SK-N-MC (cell line): ENCODE measurements at regions not wholly inside any gene's neighbourhood (a gene's known extent, or its start where the extent isn't known, plus 50 kb on each side); places are given as distances from the start of the nearest gene placed in this dataset.
"Not testable (repeated sequence)": the region's sequence is repeated elsewhere in the genome, so short reads cannot be mapped to it uniquely, and the experiment has no call there.

Experiments used
- DNase-seq: peaks from one replicate; pipeline ENCODE4 v3.0.0-alpha.2; 2011; ENCODE audit warnings: low read depth, low spot score
- H3K27ac ChIP-seq: fragments of 200-600 bp; sonication (generic); 2 replicates; pipeline ENCODE4 v1.5.1; 2016; ENCODE audit warnings: mixed run types
- H3K36me3 ChIP-seq: fragments of 200-600 bp; sonication (generic); 2 replicates; pipeline ENCODE4 v1.6.1; 2017; ENCODE audit warnings: antibody characterized with exemption, low read length, mixed read lengths; ENCODE audit not compliant: insufficient read depth
- H3K4me3 ChIP-seq: fragments of 200-600 bp; sonication (generic); 2 replicates; pipeline ENCODE4 v1.5.1; 2016
- H3K9ac ChIP-seq: fragments of 200-600 bp; sonication (generic); 2 replicates; pipeline ENCODE4 v1.8.0; 2017; ENCODE audit warnings: mixed run types, mixed read lengths; ENCODE audit not compliant: insufficient read length
- H3K9me3 ChIP-seq: fragments of 200-600 bp; sonication (generic); 2 replicates; pipeline ENCODE4 v1.6.1; 2017; ENCODE audit warnings: low read depth, mild to moderate bottlenecking, antibody characterized with exemption, low read length, moderate library complexity, mixed read lengths
- EZH2 ChIP-seq: fragments of 200-600 bp; sonication (generic); IDR thresholded peaks from one replicate; pipeline ENCODE4 v1.6.1; 2017; ENCODE audit warnings: antibody characterized with exemption
- FOXP2 ChIP-seq: optimal IDR thresholded peaks from 2 replicates; pipeline ENCODE3; 2011; ENCODE audit warnings: mild to moderate bottlenecking, moderate library complexity; ENCODE audit not compliant: insufficient read depth; ENCODE audit errors: extremely low read length, control extremely low read depth
- POLR2AphosphoS5 ChIP-seq: IDR thresholded peaks from 2 replicates; pipeline ENCODE4 v1.6.1; 2012; ENCODE audit warnings: mild to moderate bottlenecking, low read depth, low read length, borderline replicate concordance

DNA sequence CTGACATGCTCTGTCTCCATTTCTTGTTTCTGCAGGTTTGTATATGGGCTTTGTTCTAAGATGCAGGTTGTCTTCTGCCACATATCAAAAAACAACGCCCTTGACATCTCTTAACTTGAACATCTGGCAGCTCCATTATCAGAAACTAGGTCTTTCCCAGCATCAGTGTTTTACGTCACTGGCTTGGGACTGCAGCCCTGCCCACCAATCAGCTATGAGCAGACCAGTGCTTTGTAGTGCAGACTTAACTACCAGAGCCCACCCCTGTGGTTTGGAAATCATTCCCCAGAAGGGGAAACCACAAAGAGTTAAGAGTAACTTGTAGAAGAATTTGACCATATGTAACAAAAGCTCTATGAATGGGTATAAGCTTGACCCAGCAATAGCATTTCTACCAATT, 132.4 kb downstream of the SEPTIN14 start:
- no peak for DNase-seq
- H3K4me3 ChIP-seq: no peak overlapping the region
- TF ChIP-seq FOXP2 (no peak), EZH2 (no peak), POLR2AphosphoS5 (no peak)

DNA sequence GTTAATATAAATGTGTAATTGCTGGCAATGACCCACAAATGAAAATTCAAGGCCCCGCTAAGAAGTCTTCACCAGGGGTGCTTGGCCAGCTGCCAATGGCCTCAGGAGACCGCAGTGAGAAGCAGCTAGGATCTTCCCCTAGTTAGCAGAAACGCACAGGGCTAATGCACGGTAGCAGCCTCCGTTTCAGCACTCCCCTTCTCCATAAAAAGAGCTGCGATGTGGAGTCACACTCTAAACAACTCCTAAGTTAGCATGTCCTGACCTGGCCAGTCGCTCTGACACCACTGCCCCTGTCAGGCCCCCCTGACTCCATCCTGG, 139.0 kb downstream of the SEPTIN14 start:
- Histone ChIP-seq H3K9me3 (no peaks in the 10 kb centered on the region), H3K4me3 (peak overlapping the region; percentile 61), H3K36me3 (no peaks in the 10 kb centered on the region), H3K27ac (peak overlapping the region; percentile 92; the same call in 1 of the 2 replicates), H3K9ac (no peak overlapping the region)
- DNase-seq: peak; percentile 34
- TF ChIP-seq POLR2AphosphoS5 (peak; percentile 46; the same call in 1 of the 2 replicates), EZH2 (no peak), FOXP2 (no peak)

More for the DNA sequence above, 132.4 kb downstream of the SEPTIN14 start:
- Histone ChIP-seq H3K9ac (no peak overlapping the region), H3K27ac (no peak overlapping the region), H3K9me3 (no peaks in the 10 kb centered on the region), H3K36me3 (no peaks in the 10 kb centered on the region)

DNA sequence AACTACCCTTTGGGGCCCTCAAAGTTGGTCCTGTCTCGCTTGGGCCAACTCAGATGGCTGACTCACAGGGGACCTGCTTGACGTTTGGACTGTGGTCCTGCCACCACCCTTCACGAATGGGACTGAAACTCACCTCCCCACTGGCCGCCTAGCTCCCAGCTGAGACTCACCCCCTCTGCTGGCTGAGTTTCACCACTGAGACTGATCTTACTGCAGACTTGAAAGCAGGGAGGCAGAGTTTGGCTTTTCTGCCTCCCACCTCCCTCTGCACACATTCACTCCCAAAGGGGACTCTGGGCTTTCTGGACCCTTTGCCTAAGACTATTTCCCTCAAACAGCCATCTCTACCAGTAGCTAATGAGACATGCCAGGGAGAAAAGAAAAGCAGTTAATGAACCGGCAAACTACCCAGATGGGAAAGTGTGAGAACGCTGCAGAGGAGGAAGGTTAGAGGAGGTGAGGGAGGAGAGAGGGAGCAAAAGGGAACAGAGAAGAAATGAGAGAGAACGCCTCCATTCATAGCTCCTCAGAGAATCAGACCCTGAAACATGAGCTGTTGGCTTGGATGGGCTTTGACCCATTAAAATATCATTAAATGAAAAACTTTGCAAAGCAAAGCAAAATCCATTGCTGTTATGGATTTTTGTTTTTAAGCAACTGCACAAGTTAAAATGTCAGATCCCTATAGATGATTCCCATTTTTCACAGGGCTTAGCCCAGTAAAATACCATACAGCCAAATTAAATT, 139.5 kb downstream of the SEPTIN14 start:
- not testable (repeated sequence) for H3K9me3 ChIP-seq

DNA sequence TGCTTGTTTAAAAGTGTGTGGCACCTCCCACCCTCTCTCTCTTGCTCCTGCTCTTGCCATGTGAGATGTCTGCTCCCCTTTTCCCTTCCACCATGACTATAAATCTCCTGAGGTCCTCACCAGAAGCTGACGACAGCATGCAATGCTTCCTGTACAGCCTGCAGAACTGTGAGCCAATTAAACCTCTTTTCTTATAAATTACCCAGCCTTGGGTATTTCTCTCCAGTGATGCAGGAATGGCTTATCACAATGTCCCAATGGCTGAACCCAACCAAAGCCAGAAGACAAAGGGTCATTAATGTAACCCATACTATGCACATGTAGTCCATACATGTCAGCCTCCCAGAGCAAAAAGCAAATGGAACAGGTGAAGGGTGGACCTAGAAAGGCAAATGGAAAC, 141.5 kb downstream of the SEPTIN14 start:
- H3K4me3 ChIP-seq, H3K9me3 ChIP-seq, DNase-seq, H3K9ac ChIP-seq, H3K36me3 ChIP-seq, H3K27ac ChIP-seq: not testable (repeated sequence)

More for the DNA sequence above, 139.5 kb downstream of the SEPTIN14 start:
- not testable (repeated sequence) for DNase-seq, H3K36me3 ChIP-seq, H3K9ac ChIP-seq
- Histone ChIP-seq H3K27ac (peak overlapping the region; percentile 92), H3K4me3 (peak overlapping the region; percentile 61)

- not testable (repeated sequence) for H3K9me3 ChIP-seq, DNase-seq, H3K9ac ChIP-seq, H3K4me3 ChIP-seq, H3K36me3 ChIP-seq, H3K27ac ChIP-seq
These were observed 143.1 kb upstream of the VOPP1 start for GRCh38 chr7:55715247-55715867.

GRCh38 chr7:55714370-55714769, 142.1 kb upstream of the VOPP1 start:
- not testable (repeated sequence) for DNase-seq, H3K4me3 ChIP-seq, H3K9ac ChIP-seq, H3K27ac ChIP-seq, H3K9me3 ChIP-seq, H3K36me3 ChIP-seq

DNA sequence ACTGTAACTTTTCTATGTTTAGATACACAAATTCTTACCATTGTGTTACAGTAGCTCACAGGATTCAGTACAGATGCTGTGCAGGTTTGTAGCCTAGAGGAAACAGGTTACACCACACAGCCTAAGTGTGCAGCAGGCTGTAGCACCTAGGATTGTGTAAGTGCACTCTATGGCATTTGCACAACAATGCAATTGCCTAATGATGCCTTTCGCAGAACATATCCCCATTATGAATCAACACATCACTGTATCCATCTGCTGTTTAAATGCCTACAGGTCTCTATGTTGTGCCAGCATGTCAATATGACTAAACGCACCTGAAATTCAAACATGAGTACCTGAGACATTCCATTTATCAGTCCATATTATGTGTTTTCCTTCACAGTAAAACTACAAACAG, 138.0 kb upstream of the VOPP1 start:
- not testable (repeated sequence) for H3K4me3 ChIP-seq, H3K9me3 ChIP-seq, H3K27ac ChIP-seq, H3K36me3 ChIP-seq, H3K9ac ChIP-seq, DNase-seq

- Histone ChIP-seq H3K4me3 (peak overlapping the region; percentile 60), H3K27ac (peak overlapping the region; percentile 98), H3K9ac (peak overlapping the region; percentile 57)
- H3K36me3 ChIP-seq, H3K9me3 ChIP-seq: not testable (repeated sequence)
- peak; percentile 71 for DNase-seq
These were observed 135.7 kb upstream of the VOPP1 start for GRCh38 chr7:55708028-55708427.

DNA sequence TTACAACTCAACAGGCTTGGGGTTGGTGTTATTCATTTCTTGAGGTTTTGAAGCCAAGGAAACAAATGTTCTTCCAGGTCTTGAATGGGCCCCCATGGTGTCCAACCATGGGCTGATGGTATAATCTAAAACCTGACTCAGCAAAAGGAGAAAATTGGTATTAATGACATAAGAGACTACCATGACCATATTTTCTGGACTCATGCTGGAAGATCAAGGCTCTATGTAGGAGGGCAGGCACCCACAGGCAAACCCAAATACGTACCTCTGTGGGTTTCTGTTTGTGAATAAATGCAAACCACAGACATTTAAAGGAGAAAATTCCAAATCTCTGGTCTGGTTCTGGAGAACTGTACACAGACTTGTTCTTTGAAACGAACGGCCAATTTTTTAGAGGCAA, 135.1 kb upstream of the VOPP1 start:
- Histone ChIP-seq H3K9ac (peak overlapping the region; percentile 57), H3K27ac (peak overlapping the region; percentile 98), H3K4me3 (peak overlapping the region; percentile 55)
- H3K9me3 ChIP-seq, DNase-seq, H3K36me3 ChIP-seq: not testable (repeated sequence)

GRCh38 chr7:55706451-55707195, 134.3 kb upstream of the VOPP1 start:
- Histone ChIP-seq H3K4me3 (peak overlapping the region; percentile 66), H3K27ac (peak overlapping the region; percentile 98), H3K9ac (peak overlapping the region; percentile 55)
- DNase-seq: peak; percentile 62
- not testable (repeated sequence) for H3K36me3 ChIP-seq, H3K9me3 ChIP-seq

- Histone ChIP-seq H3K4me3 (peak overlapping the region; percentile 66), H3K9ac (peak overlapping the region; percentile 55), H3K27ac (peak overlapping the region; percentile 98)
- not testable (repeated sequence) for H3K36me3 ChIP-seq, DNase-seq, H3K9me3 ChIP-seq
These were observed 133.6 kb upstream of the VOPP1 start for GRCh38 chr7:55705728-55706450.
